Neural crest cell (in vitro differentiated cells): ENCODE measurements at regions not wholly inside any gene's neighbourhood (a gene's known extent, or its start where the extent isn't known, plus 50 kb on each side); places are given as distances from the start of the nearest gene placed in this dataset.

Experiments
- DNase-seq: peaks from one replicate; pipeline ENCODE4 v3.0.0; 2021; ENCODE audit warnings: low read depth, mixed read lengths, low spot score
- H3K27ac Mint-ChIP-seq: one replicate; pipeline ENCODE4 v1.8.0; 2021; ENCODE audit warnings: mild to moderate bottlenecking, mixed read lengths; ENCODE audit not compliant: unreplicated experiment
- H3K27me3 Mint-ChIP-seq: 2 replicates; pipeline ENCODE4 v1.8.0; 2021; ENCODE audit warnings: low read depth, mild to moderate bottlenecking, mixed read lengths
- H3K36me3 Mint-ChIP-seq: 2 replicates; pipeline ENCODE4 v1.8.0; 2021; ENCODE audit warnings: low read depth, mild to moderate bottlenecking, mixed read lengths
- H3K4me1 Mint-ChIP-seq: 2 replicates; pipeline ENCODE4 v1.8.0; 2021; ENCODE audit warnings: mixed read lengths
- H3K4me3 Mint-ChIP-seq: one replicate; pipeline ENCODE4 v1.8.0; 2021; ENCODE audit warnings: mild to moderate bottlenecking, mixed read lengths
- H3K9me3 Mint-ChIP-seq: 2 replicates; pipeline ENCODE4 v1.8.0; 2021; ENCODE audit warnings: mixed read lengths
- TF ChIP-seq, protein P1 (sequence below): fragments of 200-600 bp; sonication (generic); conservative IDR thresholded peaks from 2 replicates; pipeline ENCODE4 v1.5.0; 2021; ENCODE audit warnings: antibody characterized with exemption, mild to moderate bottlenecking

DNA sequence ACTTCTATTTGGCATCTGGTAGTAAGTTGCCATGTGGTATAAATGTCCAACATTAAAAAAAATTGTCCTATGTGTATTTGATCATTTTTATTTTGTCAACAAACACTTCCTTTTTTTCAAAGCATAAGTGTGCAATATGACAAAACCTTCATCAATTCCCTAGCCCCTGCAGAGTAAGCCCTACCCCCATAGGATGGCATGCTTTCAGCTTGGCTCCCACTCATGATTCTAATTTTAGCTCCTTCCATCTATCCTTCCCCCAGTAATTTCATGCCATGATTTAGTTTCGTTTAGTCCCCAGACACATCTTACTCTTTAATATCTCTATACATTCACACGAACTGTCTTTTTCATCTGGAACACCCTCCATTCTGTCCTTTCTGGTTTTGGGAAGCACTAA lies 250.6 kb upstream of the RAG2 start:
- no peak overlapping the region for H3K27ac Mint-ChIP-seq
- no peak overlapping the region for H3K4me3 Mint-ChIP-seq
- H3K27me3 Mint-ChIP-seq, result no peaks in the 10 kb centered on the region
- H3K4me1 Mint-ChIP-seq, result no peaks in the 10 kb centered on the region
- TF ChIP-seq, protein P1, sequence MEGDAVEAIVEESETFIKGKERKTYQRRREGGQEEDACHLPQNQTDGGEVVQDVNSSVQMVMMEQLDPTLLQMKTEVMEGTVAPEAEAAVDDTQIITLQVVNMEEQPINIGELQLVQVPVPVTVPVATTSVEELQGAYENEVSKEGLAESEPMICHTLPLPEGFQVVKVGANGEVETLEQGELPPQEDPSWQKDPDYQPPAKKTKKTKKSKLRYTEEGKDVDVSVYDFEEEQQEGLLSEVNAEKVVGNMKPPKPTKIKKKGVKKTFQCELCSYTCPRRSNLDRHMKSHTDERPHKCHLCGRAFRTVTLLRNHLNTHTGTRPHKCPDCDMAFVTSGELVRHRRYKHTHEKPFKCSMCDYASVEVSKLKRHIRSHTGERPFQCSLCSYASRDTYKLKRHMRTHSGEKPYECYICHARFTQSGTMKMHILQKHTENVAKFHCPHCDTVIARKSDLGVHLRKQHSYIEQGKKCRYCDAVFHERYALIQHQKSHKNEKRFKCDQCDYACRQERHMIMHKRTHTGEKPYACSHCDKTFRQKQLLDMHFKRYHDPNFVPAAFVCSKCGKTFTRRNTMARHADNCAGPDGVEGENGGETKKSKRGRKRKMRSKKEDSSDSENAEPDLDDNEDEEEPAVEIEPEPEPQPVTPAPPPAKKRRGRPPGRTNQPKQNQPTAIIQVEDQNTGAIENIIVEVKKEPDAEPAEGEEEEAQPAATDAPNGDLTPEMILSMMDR, result no peak
- no peaks in the 10 kb centered on the region for H3K36me3 Mint-ChIP-seq
- no peak for DNase-seq
- H3K9me3 Mint-ChIP-seq, result no peaks in the 10 kb centered on the region

DNA sequence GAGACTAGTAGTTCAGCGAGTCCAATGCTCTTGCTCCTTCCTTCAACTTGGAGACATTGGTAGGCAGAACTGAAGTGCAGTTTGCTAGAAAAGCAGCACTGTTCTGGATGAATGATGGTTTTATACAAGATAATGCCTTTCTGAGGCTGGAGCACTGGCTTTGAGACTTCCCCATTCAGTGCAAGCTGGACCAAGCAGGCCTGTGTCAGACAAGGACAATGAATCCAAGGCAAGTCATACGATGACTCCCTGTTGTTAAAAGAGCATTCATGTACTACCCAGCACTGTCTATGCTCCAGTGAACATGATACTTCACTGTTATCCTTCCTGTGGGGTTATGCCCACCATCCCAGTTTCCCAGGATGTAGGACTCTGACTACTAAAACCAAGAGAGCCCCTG lies 242.3 kb upstream of the RAG2 start:
- Mint-ChIP-seq H3K4me3 (no peak overlapping the region), H3K36me3 (no peaks in the 10 kb centered on the region), H3K27me3 (no peaks in the 10 kb centered on the region), H3K4me1 (peaks cover 9% of the 10 kb centered on the region), H3K9me3 (no peaks in the 10 kb centered on the region), H3K27ac (no peak overlapping the region)
- TF ChIP-seq, protein P1, result no peak
- no peak for DNase-seq

DNA sequence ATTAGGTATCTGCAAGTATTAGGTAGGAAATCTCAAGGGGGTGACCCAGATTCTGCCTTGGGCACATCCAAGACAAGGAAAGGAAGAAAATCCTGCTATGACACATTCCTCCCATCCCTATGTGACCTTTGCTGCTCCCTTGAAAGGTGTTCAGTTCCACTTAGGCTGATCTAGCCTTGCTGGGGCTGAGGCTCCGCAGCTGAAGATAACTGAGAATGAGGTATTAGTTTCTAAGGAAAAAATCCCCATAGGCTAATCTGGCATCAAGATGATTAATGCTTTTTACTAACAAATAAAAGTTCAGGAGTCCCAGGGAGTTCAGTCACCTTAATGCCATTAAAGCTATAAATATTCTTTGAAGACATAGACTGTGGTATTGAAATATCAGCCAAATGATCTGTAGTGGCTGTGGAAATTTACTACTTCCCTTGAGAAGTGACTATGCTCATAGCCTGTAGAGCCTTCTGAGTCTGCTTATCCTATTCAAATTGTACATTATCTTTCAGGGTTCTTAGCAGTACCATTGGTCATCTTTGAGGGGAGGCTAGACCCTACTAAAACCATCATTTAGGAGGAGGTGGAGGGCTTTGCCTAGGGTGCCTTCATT lies 239.9 kb upstream of the RAG2 start:
- H3K27ac Mint-ChIP-seq, result no peak overlapping the region
- H3K4me1 Mint-ChIP-seq, result peaks cover 9% of the 10 kb centered on the region
- peaks cover 2% of the 10 kb centered on the region for H3K9me3 Mint-ChIP-seq
- no peaks in the 10 kb centered on the region for H3K27me3 Mint-ChIP-seq
- no peak for DNase-seq
- H3K36me3 Mint-ChIP-seq, result no peaks in the 10 kb centered on the region
- TF ChIP-seq, protein P1, result no peak
- H3K4me3 Mint-ChIP-seq, result no peak overlapping the region

DNA sequence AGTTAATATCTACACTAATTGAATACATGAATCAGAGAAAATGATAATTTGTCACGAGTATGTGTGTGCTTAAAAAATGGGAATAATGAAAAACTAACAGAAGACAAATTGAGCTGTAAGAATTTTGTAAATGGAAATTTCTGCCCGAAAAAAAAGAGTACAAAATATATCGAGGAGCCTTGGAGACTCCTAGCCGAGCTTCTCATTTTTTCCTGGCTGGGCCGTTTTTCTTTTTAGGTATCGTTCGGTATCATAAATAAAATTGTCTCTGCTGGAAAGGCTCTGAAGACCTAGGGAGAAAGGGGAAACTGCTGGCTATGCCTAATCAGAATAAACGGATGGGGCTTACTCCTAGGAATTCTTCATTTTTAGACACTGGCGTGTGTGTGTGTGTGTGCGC lies 227.2 kb upstream of the RAG2 start:
- Mint-ChIP-seq H3K36me3 (no peaks in the 10 kb centered on the region), H3K9me3 (peaks cover 5% of the 10 kb centered on the region), H3K27me3 (peaks cover 7% of the 10 kb centered on the region), H3K4me1 (no peaks in the 10 kb centered on the region), H3K27ac (no peak overlapping the region), H3K4me3 (no peak overlapping the region)
- TF ChIP-seq, protein P1, result no peak
- no peak for DNase-seq

DNA sequence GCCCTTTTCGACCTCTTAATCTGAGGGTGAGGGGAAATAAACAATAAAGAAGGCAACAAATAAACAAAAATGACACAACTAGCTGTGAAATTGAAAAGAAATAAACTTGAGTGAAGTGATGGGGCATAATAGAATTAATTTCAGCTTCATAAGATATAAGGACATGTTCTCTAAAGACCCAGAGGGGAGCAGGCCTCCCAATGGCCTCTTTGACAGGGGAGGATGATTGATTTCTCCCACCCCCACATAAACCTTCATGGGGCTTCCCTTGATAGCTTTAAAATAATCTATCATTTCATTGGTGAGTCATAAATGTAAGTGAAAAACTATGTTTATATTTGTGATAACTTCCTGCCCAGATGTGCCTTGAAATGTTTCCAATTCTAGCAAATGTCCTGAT lies 226.3 kb upstream of the RAG2 start:
- Mint-ChIP-seq H3K27ac (no peak overlapping the region), H3K27me3 (peaks cover 7% of the 10 kb centered on the region), H3K4me1 (no peaks in the 10 kb centered on the region), H3K9me3 (peaks cover 8% of the 10 kb centered on the region), H3K36me3 (no peaks in the 10 kb centered on the region), H3K4me3 (no peak overlapping the region)
- TF ChIP-seq, protein P1, result no peak
- no peak for DNase-seq

DNA sequence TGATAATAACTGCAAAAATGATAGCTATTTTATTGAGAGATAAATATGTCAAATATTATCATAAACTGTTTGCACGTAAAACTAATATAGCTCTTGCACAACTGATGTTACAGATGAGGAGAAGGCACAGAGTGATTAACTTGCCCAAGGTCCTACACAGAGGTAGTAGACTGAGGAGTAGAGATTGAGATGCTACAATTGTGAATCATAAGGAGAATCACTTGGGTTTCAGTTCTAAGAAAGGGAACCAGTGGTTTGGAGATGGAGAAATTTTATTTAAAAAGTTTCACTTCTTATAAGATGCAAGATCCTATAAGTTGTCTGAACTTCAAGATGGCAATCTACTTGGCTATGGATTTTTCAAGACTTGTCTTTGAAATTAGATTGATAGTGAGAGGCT lies 224.8 kb upstream of the RAG2 start:
- Mint-ChIP-seq H3K27me3 (peaks cover 7% of the 10 kb centered on the region), H3K36me3 (no peaks in the 10 kb centered on the region), H3K4me3 (no peak overlapping the region), H3K27ac (no peak overlapping the region), H3K9me3 (peaks cover 10% of the 10 kb centered on the region), H3K4me1 (no peaks in the 10 kb centered on the region)
- TF ChIP-seq, protein P1, result no peak
- no peak for DNase-seq
